ENCODE measurements at regions not wholly inside any gene's neighbourhood (a gene's known extent, or its start where the extent isn't known, plus 50 kb on each side); places are given as distances from the start of the nearest gene placed in this dataset.

- no peak overlapping the region for H3K4me3 ChIP-seq (ENCODE audit: low read depth, low read length)
Observed at GRCh38 chr14:104245723-104246122, 107.3 kb downstream of the KIF26A start.

GRCh38 chr14:104246401-104247335 lies 108.3 kb downstream of the KIF26A start:
- no peak for TF ChIP-seq CTCF (IDR thresholded peaks at IDR 0.05; ENCODE audit: control insufficient read depth, extremely low read depth, insufficient read depth)
- no peak for DNase-seq (ENCODE audit: low read depth)
- H3K4me3 ChIP-seq (ENCODE audit: low read depth, low read length), result no peak overlapping the region

More at GRCh38 chr14:104245723-104246122, 107.3 kb downstream of the KIF26A start:
- TF ChIP-seq CTCF (IDR thresholded peaks at IDR 0.05; ENCODE audit: control insufficient read depth, extremely low read depth, insufficient read depth), result no peak
- DNase-seq (ENCODE audit: low read depth), result no peak

GRCh38 chr14:104247336-104248202 lies 109.2 kb downstream of the KIF26A start:
- DNase-seq (ENCODE audit: low read depth), result no peak
- H3K4me3 ChIP-seq (ENCODE audit: low read depth, low read length), result no peak overlapping the region
- no peak for TF ChIP-seq CTCF (IDR thresholded peaks at IDR 0.05; ENCODE audit: control insufficient read depth, extremely low read depth, insufficient read depth)

- H3K4me3 ChIP-seq (ENCODE audit: low read depth, low read length), result no peak overlapping the region
- no peak for TF ChIP-seq CTCF (IDR thresholded peaks at IDR 0.05; ENCODE audit: control insufficient read depth, extremely low read depth, insufficient read depth)
Observed at GRCh38 chr14:104248203-104249055, 110.0 kb downstream of the KIF26A start.

GRCh38 chr14:104249089-104249488 lies 110.7 kb downstream of the KIF26A start:
- no peak for TF ChIP-seq CTCF (IDR thresholded peaks at IDR 0.05; ENCODE audit: control insufficient read depth, extremely low read depth, insufficient read depth)
- no peak for DNase-seq (ENCODE audit: low read depth)
- H3K4me3 ChIP-seq (ENCODE audit: low read depth, low read length), result no peak overlapping the region

More at GRCh38 chr14:104248203-104249055, 110.0 kb downstream of the KIF26A start:
- DNase-seq (ENCODE audit: low read depth), result no peak

- TF ChIP-seq CTCF (IDR thresholded peaks at IDR 0.05; ENCODE audit: control insufficient read depth, extremely low read depth, insufficient read depth), result no peak
- no peak overlapping the region for H3K4me3 ChIP-seq (ENCODE audit: low read depth, low read length)
- DNase-seq (ENCODE audit: low read depth), result no peak
Observed at GRCh38 chr14:104249706-104250105, 111.3 kb downstream of the KIF26A start.

Data from LNCaP clone FGC (cell line).